Ectodermal cell (in vitro differentiated cells): ENCODE measurements at regions not wholly inside any gene's neighbourhood (a gene's known extent, or its start where the extent isn't known, plus 50 kb on each side); places are given as distances from the start of the nearest gene placed in this dataset.
"Not testable (repeated sequence)": the region's sequence is repeated elsewhere in the genome, so short reads cannot be mapped to it uniquely, and the experiment has no call there.

Source experiments
- H3K27ac ChIP-seq: 2 replicates; pipeline ENCODE4 v1.7.0; 2013; ENCODE audit warnings: mild to moderate bottlenecking, low read depth, low read length; ENCODE audit not compliant: insufficient read depth, poor library complexity, severe bottlenecking
- H3K27me3 ChIP-seq: 2 replicates; pipeline ENCODE4 v1.7.0; 2013; ENCODE audit warnings: mild to moderate bottlenecking, low read length; ENCODE audit not compliant: insufficient read depth, control insufficient read depth, poor library complexity, severe bottlenecking
- H3K36me3 ChIP-seq: one replicate; pipeline ENCODE4 v1.7.0; 2013; ENCODE audit warnings: low read length; ENCODE audit not compliant: control insufficient read depth, insufficient read depth
- H3K4me1 ChIP-seq: one replicate; pipeline ENCODE4 v1.7.0; 2013; ENCODE audit warnings: low read length; ENCODE audit not compliant: control insufficient read depth, insufficient read depth
- H3K4me3 ChIP-seq: 2 replicates; pipeline ENCODE4 v1.7.0; 2013; ENCODE audit warnings: low read depth, low read length, control low read depth; ENCODE audit not compliant: insufficient read depth
- H3K9me3 ChIP-seq: 2 replicates; pipeline ENCODE4 v1.7.0; 2013; ENCODE audit warnings: mild to moderate bottlenecking, low read length, moderate library complexity; ENCODE audit not compliant: control insufficient read depth
- WGBS, 2 experiments: methylation state at CpG; one replicate each; pipeline ENCODE4 v1.1.7; 2013; ENCODE audit warnings: missing lambda C conversion rate in 2 of 2; 5-methylcytosine and 5-hydroxymethylcytosine counted together

DNA sequence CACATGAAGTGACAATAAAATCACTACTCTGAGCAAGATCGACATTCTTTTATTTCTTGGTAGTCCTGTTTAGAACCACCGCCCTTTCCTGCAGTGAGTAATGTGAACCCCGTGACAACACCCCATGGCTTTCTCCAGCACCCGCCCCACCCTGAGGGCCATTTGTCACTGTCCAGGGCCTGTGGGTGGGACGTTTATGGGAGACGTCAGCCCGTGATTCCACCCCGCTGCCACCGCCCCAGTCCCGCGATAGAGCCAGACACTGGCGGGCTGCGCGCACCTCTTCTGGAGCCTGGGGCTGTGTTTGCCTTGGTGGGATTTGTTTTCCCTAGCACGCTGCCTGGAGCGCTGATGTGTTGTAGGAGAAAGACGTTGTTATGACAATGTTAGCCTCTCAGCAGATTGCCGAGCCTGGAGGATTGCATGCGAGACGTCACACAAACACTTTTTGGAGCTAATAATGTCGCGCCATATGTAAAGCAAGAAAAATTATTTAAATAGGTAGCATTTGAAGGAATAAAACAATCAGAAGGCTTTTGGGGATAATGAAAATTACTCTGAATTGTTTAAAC is 263.7 kb downstream of the TEX29 start:
- WGBS, 2 experiments = 93 to 95% methylated on average over 22 of the region's 22 CpGs
- no peak overlapping the region for H3K4me3 ChIP-seq
- H3K27ac ChIP-seq = no peak overlapping the region
- H3K9me3 ChIP-seq = no peaks in the 10 kb centered on the region
- no peaks in the 10 kb centered on the region for H3K36me3 ChIP-seq
- H3K27me3 ChIP-seq = no peaks in the 10 kb centered on the region
- H3K4me1 ChIP-seq = no peaks in the 10 kb centered on the region

DNA sequence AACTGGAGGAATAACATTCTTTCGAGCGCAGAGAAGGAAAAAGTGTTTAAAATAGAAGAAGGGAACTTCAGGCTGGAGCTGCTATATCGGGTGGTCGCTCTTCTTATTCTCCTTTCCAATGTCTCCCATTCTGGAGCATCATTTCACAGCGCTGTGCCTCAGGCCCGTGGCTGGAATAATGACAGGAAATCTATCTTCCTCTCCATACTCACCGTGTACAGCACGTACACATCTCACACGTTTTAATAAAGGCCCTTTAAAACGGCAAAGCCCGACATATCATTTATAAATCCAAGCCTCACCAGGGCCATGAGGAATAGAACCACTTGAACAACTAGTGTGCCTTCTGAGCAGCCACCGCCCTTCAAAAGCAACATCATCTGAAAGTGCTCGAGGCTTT is 264.4 kb downstream of the TEX29 start:
- Histone ChIP-seq H3K9me3 (no peaks in the 10 kb centered on the region), H3K27me3 (no peaks in the 10 kb centered on the region), H3K36me3 (no peaks in the 10 kb centered on the region), H3K4me3 (no peak overlapping the region), H3K4me1 (no peaks in the 10 kb centered on the region), H3K27ac (no peak overlapping the region)
- 86% methylated on average over 13 of the region's 13 CpGs for WGBS, 2 experiments

DNA sequence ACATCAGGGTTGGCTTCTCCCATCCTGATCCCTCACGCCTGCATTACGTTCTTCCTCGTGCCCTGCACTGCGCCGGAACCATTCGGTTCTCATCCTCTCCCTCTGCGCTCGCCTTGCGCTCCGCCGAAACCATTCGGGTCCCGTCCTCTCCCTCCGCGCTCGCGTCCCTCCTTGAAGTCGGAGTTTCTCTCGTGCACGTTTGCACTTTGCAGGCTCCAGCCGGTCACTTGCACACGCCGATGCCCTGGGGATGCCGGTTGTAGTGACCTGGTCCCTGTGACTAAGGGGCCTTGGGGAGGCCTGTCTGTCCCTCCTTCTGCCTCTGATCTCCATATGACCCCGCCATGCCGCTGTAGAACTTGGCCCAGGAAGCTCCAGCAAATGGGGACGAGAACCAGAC is 265.8 kb downstream of the TEX29 start:
- Histone ChIP-seq H3K9me3 (no peaks in the 10 kb centered on the region), H3K4me1 (no peaks in the 10 kb centered on the region), H3K36me3 (no peaks in the 10 kb centered on the region), H3K4me3 (no peak overlapping the region), H3K27me3 (no peaks in the 10 kb centered on the region), H3K27ac (no peak overlapping the region)
- WGBS, 2 experiments = 94% methylated on average over 27 of the region's 27 CpGs

DNA sequence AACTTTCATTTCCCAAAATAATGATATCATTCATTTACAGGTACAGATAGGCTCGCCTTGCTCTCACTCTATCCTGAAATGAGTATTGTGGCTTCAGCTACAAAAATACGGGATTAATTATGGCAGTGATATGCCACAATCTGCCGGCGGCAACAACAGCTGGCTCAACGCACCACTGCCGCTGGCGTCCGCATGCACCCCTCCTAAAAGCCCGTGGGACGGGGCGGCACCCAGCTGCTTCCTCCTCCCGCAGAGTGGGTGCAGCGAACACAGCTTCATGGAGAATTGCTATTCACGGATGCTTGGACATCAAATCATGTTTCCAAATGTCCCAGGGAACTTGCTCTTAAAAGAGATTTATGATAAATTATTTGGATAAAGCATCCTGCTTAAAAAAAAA is 266.8 kb downstream of the TEX29 start:
- WGBS, 2 experiments = 94 to 95% methylated on average over 14 of the region's 14 CpGs
- Histone ChIP-seq H3K36me3 (no peaks in the 10 kb centered on the region), H3K27ac (no peak overlapping the region), H3K27me3 (no peaks in the 10 kb centered on the region), H3K9me3 (no peaks in the 10 kb centered on the region), H3K4me3 (no peak overlapping the region), H3K4me1 (no peaks in the 10 kb centered on the region)

DNA sequence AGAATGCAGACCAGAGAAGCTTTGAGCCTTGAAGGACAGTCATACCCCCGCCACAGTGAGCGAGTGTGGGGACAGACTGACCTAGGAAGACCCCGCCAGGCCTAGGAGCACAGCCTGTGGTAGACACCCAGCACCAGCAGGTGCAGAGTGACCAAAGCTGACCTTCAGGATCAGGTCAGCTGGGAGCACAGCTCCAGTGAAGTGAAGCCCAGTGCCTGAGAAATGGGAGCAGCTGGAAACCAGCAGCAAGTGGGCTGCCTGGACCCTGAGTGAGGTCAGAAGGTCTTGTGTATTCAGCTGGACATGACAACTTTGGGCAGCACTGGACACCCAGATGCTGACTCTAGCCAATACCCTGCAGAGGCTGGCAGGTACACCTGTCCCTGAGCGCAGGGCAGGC is 268.9 kb downstream of the TEX29 start:
- Histone ChIP-seq H3K4me1 (no peaks in the 10 kb centered on the region), H3K9me3 (no peaks in the 10 kb centered on the region), H3K36me3 (no peaks in the 10 kb centered on the region), H3K27ac (no peak overlapping the region), H3K27me3 (no peaks in the 10 kb centered on the region), H3K4me3 (no peak overlapping the region)
- WGBS, 2 experiments = 90 to 92% methylated on average over 4 of the region's 4 CpGs

DNA sequence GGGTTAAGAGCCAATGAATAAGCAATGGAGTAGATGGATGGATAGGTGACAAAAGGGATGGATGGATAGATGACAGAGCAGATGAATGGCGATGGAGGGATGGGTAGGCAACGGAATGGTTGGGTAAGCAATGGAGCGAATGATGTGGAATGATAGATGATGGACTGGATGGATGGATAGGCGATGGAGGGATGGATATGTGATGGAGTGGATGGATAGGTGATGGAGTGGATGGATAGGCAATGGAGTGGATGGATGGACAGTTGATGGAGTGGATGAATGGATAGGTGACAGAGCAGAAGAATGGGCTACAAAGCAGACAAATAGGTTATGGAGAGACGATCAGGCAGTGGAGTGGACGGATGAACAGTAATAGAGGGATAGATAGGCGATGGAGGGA is 269.6 kb downstream of the TEX29 start:
- H3K4me1 ChIP-seq = no peaks in the 10 kb centered on the region
- WGBS, 2 experiments = 93 to 94% methylated on average over 7 of the region's 7 CpGs

DNA sequence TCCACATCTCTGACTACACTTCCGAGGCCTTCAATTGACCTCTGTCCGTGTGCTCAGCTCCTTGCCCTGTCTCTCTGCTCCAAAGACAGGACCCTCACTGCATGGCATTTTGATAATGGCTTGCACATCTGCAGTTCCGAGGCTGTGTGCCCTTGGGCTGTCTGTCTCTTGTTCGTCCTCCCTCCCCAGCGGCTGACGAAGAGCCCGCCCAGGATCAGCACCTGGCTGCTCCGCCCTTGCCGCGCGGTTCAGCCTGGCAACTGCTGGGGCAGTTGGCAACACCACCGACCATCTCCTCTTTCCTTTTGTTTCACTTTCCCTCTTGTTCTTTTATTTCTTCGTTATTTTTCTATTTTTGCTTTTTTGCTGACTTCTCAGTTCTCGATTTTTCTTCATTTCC is 270.4 kb downstream of the TEX29 start:
- 93 to 94% methylated on average over 14 of the region's 14 CpGs for WGBS, 2 experiments
- no peaks in the 10 kb centered on the region for H3K4me1 ChIP-seq
- no peaks in the 10 kb centered on the region for H3K36me3 ChIP-seq
- H3K9me3 ChIP-seq = no peaks in the 10 kb centered on the region
- no peak overlapping the region for H3K27ac ChIP-seq
- no peaks in the 10 kb centered on the region for H3K27me3 ChIP-seq
- no peak overlapping the region for H3K4me3 ChIP-seq

More for the DNA sequence above, 269.6 kb downstream of the TEX29 start:
- H3K9me3 ChIP-seq = no peaks in the 10 kb centered on the region
- no peak overlapping the region for H3K4me3 ChIP-seq
- no peaks in the 10 kb centered on the region for H3K36me3 ChIP-seq
- no peak overlapping the region for H3K27ac ChIP-seq
- no peaks in the 10 kb centered on the region for H3K27me3 ChIP-seq

DNA sequence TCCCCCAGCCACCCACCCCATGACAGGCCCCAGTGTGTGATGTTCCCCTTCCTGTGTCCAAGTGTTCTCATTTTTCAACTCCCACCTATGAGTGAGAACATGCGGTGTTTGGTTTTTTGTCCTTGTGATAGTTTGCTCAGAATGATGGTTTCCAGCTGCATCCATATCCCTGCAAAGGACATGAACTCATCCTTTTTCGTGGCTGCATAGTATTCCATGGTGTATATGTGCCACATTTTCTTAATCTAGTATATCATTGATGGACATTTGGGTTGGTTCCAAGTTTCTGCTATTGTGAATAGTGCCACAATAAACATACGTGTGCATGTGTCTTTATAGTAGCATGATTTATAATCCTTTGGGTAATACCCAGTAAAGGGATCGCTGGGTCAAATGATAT is 273.0 kb downstream of the TEX29 start:
- WGBS, 2 experiments = 95 to 100% methylated on average over 3 to 4 of the region's 4 CpGs
- H3K4me3 ChIP-seq, H3K27me3 ChIP-seq, H3K27ac ChIP-seq, H3K9me3 ChIP-seq, H3K4me1 ChIP-seq, H3K36me3 ChIP-seq: not testable (repeated sequence)

DNA sequence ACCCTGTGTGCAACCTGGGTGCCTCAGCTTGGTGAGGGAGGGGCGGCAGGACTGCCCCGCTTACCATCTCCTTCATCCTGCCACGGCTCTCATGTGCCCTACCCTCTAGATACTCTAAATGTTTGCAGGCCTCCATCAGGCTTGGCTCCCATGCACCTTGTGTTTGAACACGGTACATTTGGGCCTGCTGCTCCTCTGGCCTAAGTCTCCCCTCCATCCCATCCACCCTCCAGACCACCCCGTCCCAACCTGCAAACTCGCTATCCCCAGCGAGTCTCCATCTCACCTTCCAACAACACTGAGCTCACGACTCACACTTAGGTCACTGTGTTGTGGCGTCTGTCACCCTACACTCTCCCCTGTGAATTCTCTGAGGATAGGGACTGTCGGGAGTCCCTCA is 274.2 kb downstream of the TEX29 start:
- H3K4me3 ChIP-seq = no peak overlapping the region
- H3K4me1 ChIP-seq = no peaks in the 10 kb centered on the region
- no peaks in the 10 kb centered on the region for H3K36me3 ChIP-seq
- 92 to 98% methylated on average over 10 of the region's 10 CpGs for WGBS, 2 experiments
- no peaks in the 10 kb centered on the region for H3K27me3 ChIP-seq
- no peaks in the 10 kb centered on the region for H3K9me3 ChIP-seq
- H3K27ac ChIP-seq = no peak overlapping the region

DNA sequence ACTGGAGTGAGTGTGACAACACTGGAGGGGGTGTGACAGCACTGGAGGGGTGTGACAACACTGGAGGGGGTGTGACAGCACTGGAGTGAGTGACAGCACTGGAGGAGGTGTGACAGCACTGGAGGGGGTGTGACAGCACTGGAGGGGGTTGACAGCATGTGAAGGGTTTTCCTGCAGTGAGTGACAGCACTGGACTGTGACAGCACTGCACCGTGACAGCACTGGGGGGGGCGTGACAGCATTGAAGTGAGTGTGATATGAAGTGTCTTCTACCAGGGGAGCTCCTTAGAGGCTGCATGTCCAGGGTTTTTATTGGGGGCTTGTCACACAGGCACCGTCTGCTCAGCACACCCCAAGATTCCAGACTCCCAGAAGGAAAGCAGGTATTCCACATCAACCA is 274.8 kb downstream of the TEX29 start:
- H3K27ac ChIP-seq = no peak overlapping the region
- H3K36me3 ChIP-seq = no peaks in the 10 kb centered on the region
- WGBS, 2 experiments = 93% methylated on average over 3 of the region's 3 CpGs

DNA sequence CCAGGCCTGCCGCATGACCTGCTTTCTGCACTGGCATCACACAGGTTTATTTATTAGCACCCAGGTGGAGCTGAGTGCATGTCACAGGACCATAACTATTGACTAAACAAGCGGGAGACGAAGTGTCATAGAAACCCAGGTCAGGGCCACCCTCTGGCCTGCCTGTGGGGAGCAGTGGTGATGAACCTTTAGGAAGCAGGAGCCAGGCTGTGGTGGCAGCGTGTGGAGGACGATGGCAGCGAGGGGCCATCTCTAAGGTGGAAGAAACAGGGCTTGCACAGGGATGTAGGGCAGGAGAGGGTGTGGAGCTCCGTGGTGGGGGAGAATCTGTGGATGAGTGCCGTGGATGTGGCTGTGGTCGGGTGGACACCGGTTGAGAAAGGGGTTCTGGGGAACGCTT is 275.3 kb downstream of the TEX29 start:
- H3K27me3 ChIP-seq = no peaks in the 10 kb centered on the region
- no peaks in the 10 kb centered on the region for H3K4me1 ChIP-seq
- WGBS, 2 experiments = 94 to 96% methylated on average over 11 of the region's 11 CpGs
- H3K27ac ChIP-seq = no peak overlapping the region
- H3K9me3 ChIP-seq = no peaks in the 10 kb centered on the region
- H3K36me3 ChIP-seq = no peaks in the 10 kb centered on the region
- H3K4me3 ChIP-seq = no peak overlapping the region

More for the DNA sequence above, 274.8 kb downstream of the TEX29 start:
- H3K27me3 ChIP-seq = no peaks in the 10 kb centered on the region
- no peaks in the 10 kb centered on the region for H3K4me1 ChIP-seq
- no peak overlapping the region for H3K4me3 ChIP-seq
- H3K9me3 ChIP-seq = no peaks in the 10 kb centered on the region
